ENCODE measurements at regions not wholly inside any gene's neighbourhood (a gene's known extent, or its start where the extent isn't known, plus 50 kb on each side); places are given as distances from the start of the nearest gene placed in this dataset.
"Not testable (repeated sequence)": the region's sequence is repeated elsewhere in the genome, so short reads cannot be mapped to it uniquely, and the experiment has no call there.

- no peak for TF ChIP-seq POLR2A (IDR thresholded peaks at IDR 0.05)
- no peak for TF ChIP-seq CTCF (IDR thresholded peaks at IDR 0.05)
- intact Hi-C loops (cut with DNase I; ENCODE audit: low total_unique reads): no loop called here
- 35 to 53% methylated on average over 6 of the region's 6 CpGs for WGBS, 2 donors
- no peak overlapping the region for H3K4me3 ChIP-seq (ENCODE audit: low read depth, poor library complexity, severe bottlenecking)
- no peak for DNase-seq (ENCODE audit: low spot score in 2 of 2)
Measured at GRCh38 chr10:84015877-84016595, 123.3 kb upstream of the GHITM start.

- TF ChIP-seq POLR2A (IDR thresholded peaks at IDR 0.05): no peak
- H3K4me3 ChIP-seq (ENCODE audit: low read depth, poor library complexity, severe bottlenecking): no peak overlapping the region
- no peak for DNase-seq (ENCODE audit: low spot score in 2 of 2)
- intact Hi-C loops (cut with DNase I; ENCODE audit: low total_unique reads): no loop called here
- 89 to 97% methylated on average over 3 of the region's 3 CpGs for WGBS, 2 donors
Measured at GRCh38 chr10:84018826-84019225, 120.5 kb upstream of the GHITM start.

GRCh38 chr10:84019854-84020458, 119.4 kb upstream of the GHITM start:
- 82 to 89% methylated on average over 9 of the region's 9 CpGs for WGBS, 2 donors
- intact Hi-C loops (cut with DNase I; ENCODE audit: low total_unique reads); H3K4me3 ChIP-seq (ENCODE audit: low read depth, poor library complexity, severe bottlenecking); DNase-seq (ENCODE audit: low spot score in 2 of 2): not testable (repeated sequence)

GRCh38 chr10:84026821-84027257, 112.5 kb upstream of the GHITM start:
- H3K4me3 ChIP-seq (ENCODE audit: low read depth, poor library complexity, severe bottlenecking): no peak overlapping the region
- TF ChIP-seq POLR2A (IDR thresholded peaks at IDR 0.05) (no peak), CTCF (IDR thresholded peaks at IDR 0.05) (no peak)
- DNase-seq (ENCODE audit: low spot score in 2 of 2): no peak
- intact Hi-C loops (cut with DNase I; ENCODE audit: low total_unique reads): no loop called here

GRCh38 chr10:84029840-84030239, 109.5 kb upstream of the GHITM start:
- DNase-seq (ENCODE audit: low spot score in 2 of 2): no peak
- WGBS, 2 donors: 77 to 80% methylated on average over 4 of the region's 4 CpGs
- TF ChIP-seq CTCF (IDR thresholded peaks at IDR 0.05) (no peak), POLR2A (IDR thresholded peaks at IDR 0.05) (no peak)
- intact Hi-C loops (cut with DNase I; ENCODE audit: low total_unique reads): no loop called here
- no peak overlapping the region for H3K4me3 ChIP-seq (ENCODE audit: low read depth, poor library complexity, severe bottlenecking)

- intact Hi-C loops (cut with DNase I; ENCODE audit: low total_unique reads): no loop called here
- TF ChIP-seq POLR2A (IDR thresholded peaks at IDR 0.05) (no peak), CTCF (IDR thresholded peaks at IDR 0.05) (no peak)
- no peak for DNase-seq (ENCODE audit: low spot score in 2 of 2)
- no peak overlapping the region for H3K4me3 ChIP-seq (ENCODE audit: low read depth, poor library complexity, severe bottlenecking)
- WGBS, 2 donors: 82 to 83% methylated on average over 2 of the region's 2 CpGs
Measured at GRCh38 chr10:84038035-84038434, 101.3 kb upstream of the GHITM start.

- TF ChIP-seq POLR2A (IDR thresholded peaks at IDR 0.05) (no peak), CTCF (IDR thresholded peaks at IDR 0.05) (no peak)
- H3K4me3 ChIP-seq (ENCODE audit: low read depth, poor library complexity, severe bottlenecking): no peak overlapping the region
- WGBS, 2 donors: 67 to 76% methylated on average over 5 of the region's 5 CpGs
- DNase-seq (ENCODE audit: low spot score in 2 of 2): no peak
- intact Hi-C loops (cut with DNase I; ENCODE audit: low total_unique reads): no loop called here
Measured at GRCh38 chr10:84039957-84040356, 99.4 kb upstream of the GHITM start.
